ENCODE measurements at regions not wholly inside any gene's neighbourhood (a gene's known extent, or its start where the extent isn't known, plus 50 kb on each side); places are given as distances from the start of the nearest gene placed in this dataset.

DNA sequence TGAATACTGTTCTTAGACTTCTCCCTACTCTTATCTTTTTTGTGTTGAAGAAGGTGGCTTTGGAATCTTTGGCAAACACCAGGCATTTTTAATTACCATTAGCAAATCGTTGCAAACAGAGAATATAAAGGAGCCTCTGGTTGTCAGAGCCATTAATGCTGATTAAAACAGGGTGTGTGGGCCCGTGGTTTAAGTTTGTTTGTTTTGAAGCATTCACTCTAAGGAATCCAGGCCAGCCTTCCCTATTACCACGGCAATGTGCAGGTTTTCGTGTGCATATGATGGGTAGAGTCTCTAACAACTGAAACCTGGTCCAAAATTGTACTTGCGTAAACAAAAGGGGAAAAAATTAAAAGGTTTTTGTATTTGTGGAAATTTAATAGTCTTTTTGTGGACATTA, 141.2 kb upstream of the GMNC start:
- TF ChIP-seq POLR2AphosphoS5 (IDR thresholded peaks at IDR 0.05; ENCODE audit: low read depth, low read length) (no peak), TAF1 (IDR thresholded peaks at IDR 0.05; ENCODE audit: borderline replicate concordance, low read depth, low read length) (no peak)

Measured in GM12892 (cell line).